KMS-11 (cell line): ENCODE measurements at regions not wholly inside any gene's neighbourhood (a gene's known extent, or its start where the extent isn't known, plus 50 kb on each side); places are given as distances from the start of the nearest gene placed in this dataset.

Source experiments
- H2AFZ ChIP-seq: fragments of 200-600 bp; sonication (generic); 2 replicates; pipeline ENCODE4 v1.6.1; 2016; ENCODE audit warnings: antibody characterized with exemption, mixed run types, low read depth
- H3K27ac ChIP-seq: fragments of 200-600 bp; sonication (generic); 2 replicates; pipeline ENCODE4 v1.6.1; 2016; ENCODE audit warnings: mild to moderate bottlenecking, mixed run types
- H3K27me3 ChIP-seq: fragments of 200-600 bp; sonication (generic); 2 replicates; pipeline ENCODE4 v1.6.1; 2017; ENCODE audit warnings: mild to moderate bottlenecking, low read depth, mixed run types, moderate library complexity; ENCODE audit not compliant: insufficient read depth
- H3K36me3 ChIP-seq: fragments of 200-600 bp; sonication (generic); 2 replicates; pipeline ENCODE4 v1.6.1; 2017; ENCODE audit warnings: mild to moderate bottlenecking, mixed run types; ENCODE audit not compliant: insufficient read depth
- H3K4me1 ChIP-seq: fragments of 200-600 bp; sonication (generic); 2 replicates; pipeline ENCODE4 v1.6.1; 2016; ENCODE audit warnings: mild to moderate bottlenecking, low read depth, mixed run types; ENCODE audit not compliant: poor library complexity, severe bottlenecking
- H3K4me2 ChIP-seq: fragments of 200-600 bp; sonication (generic); 2 replicates; pipeline ENCODE4 v1.7.0; 2016; ENCODE audit warnings: mild to moderate bottlenecking, mixed run types
- H3K4me3 ChIP-seq: fragments of 200-600 bp; sonication (generic); IDR thresholded peaks from 2 replicates; pipeline ENCODE4 v1.6.1; 2017; ENCODE audit warnings: low read depth, low read length, mixed read lengths; ENCODE audit not compliant: insufficient read depth
- H3K79me2 ChIP-seq: fragments of 200-600 bp; sonication (generic); 2 replicates; pipeline ENCODE4 v1.6.1; 2016; ENCODE audit warnings: low read depth, mixed run types; ENCODE audit not compliant: insufficient read depth
- H3K9ac ChIP-seq: fragments of 200-600 bp; sonication (generic); 2 replicates; pipeline ENCODE4 v1.6.1; 2016; ENCODE audit warnings: mild to moderate bottlenecking, mixed run types
- H4K20me1 ChIP-seq: fragments of 200-600 bp; sonication (generic); 2 replicates; pipeline ENCODE4 v1.6.1; 2016; ENCODE audit warnings: mild to moderate bottlenecking, mixed run types; ENCODE audit not compliant: insufficient read depth
- CTCF ChIP-seq: fragments of 200-600 bp; sonication (generic); conservative IDR thresholded peaks from 2 replicates; pipeline ENCODE4 v1.6.1; 2017; ENCODE audit warnings: low read depth, mild to moderate bottlenecking, antibody characterized with exemption, low read length, moderate library complexity, mixed read lengths

- no peak overlapping the region for H3K4me2 ChIP-seq
- TF ChIP-seq CTCF = no peak
- H3K27ac ChIP-seq = no peak overlapping the region
- H3K79me2 ChIP-seq = no peaks in the 10 kb centered on the region
- H3K4me1 ChIP-seq = no peaks in the 10 kb centered on the region
- H3K4me3 ChIP-seq = no peak overlapping the region
- no peak overlapping the region for H2AFZ ChIP-seq
- no peaks in the 10 kb centered on the region for H4K20me1 ChIP-seq
- no peak overlapping the region for H3K9ac ChIP-seq
- no peaks in the 10 kb centered on the region for H3K27me3 ChIP-seq
- no peaks in the 10 kb centered on the region for H3K36me3 ChIP-seq
These were observed 351.5 kb downstream of the TXNL1 start for GRCh38 chr18:56286775-56287325.

- Histone ChIP-seq H2AFZ (no peak overlapping the region), H3K4me2 (no peak overlapping the region), H3K27me3 (no peaks in the 10 kb centered on the region), H3K79me2 (no peaks in the 10 kb centered on the region), H3K36me3 (no peaks in the 10 kb centered on the region), H4K20me1 (no peaks in the 10 kb centered on the region), H3K9ac (no peak overlapping the region), H3K4me3 (no peak overlapping the region), H3K27ac (no peak overlapping the region), H3K4me1 (no peaks in the 10 kb centered on the region)
- TF ChIP-seq CTCF = no peak
These were observed 352.9 kb downstream of the TXNL1 start for GRCh38 chr18:56285387-56286065.

- no peaks in the 10 kb centered on the region for H3K36me3 ChIP-seq
- TF ChIP-seq CTCF = no peak
- H3K4me1 ChIP-seq = no peaks in the 10 kb centered on the region
- H2AFZ ChIP-seq = no peak overlapping the region
- no peak overlapping the region for H3K9ac ChIP-seq
- H3K79me2 ChIP-seq = no peaks in the 10 kb centered on the region
- H3K4me3 ChIP-seq = no peak overlapping the region
- no peak overlapping the region for H3K4me2 ChIP-seq
- no peaks in the 10 kb centered on the region for H3K27me3 ChIP-seq
- no peaks in the 10 kb centered on the region for H4K20me1 ChIP-seq
- no peak overlapping the region for H3K27ac ChIP-seq
These were observed 354.1 kb downstream of the TXNL1 start for GRCh38 chr18:56284319-56284718.

- Histone ChIP-seq H3K4me3 (no peak overlapping the region), H3K27ac (no peak overlapping the region), H2AFZ (no peak overlapping the region), H3K4me2 (no peak overlapping the region), H3K79me2 (no peaks in the 10 kb centered on the region), H3K36me3 (no peaks in the 10 kb centered on the region), H4K20me1 (no peaks in the 10 kb centered on the region), H3K4me1 (no peaks in the 10 kb centered on the region), H3K27me3 (no peaks in the 10 kb centered on the region), H3K9ac (no peak overlapping the region)
- no peak for TF ChIP-seq CTCF
These were observed 355.1 kb downstream of the TXNL1 start for GRCh38 chr18:56283316-56283715.
